Activated CD8-positive, alpha-beta memory T cell treated with anti-CD3 and anti-CD28 coated beads for 36 hours (primary cell): ENCODE measurements at regions not wholly inside any gene's neighbourhood (a gene's known extent, or its start where the extent isn't known, plus 50 kb on each side); places are given as distances from the start of the nearest gene placed in this dataset.
"Not testable (repeated sequence)": the region's sequence is repeated elsewhere in the genome, so short reads cannot be mapped to it uniquely, and the experiment has no call there.

Experiments
- CTCF ChIA-PET: fragments of 350-600 bp; sonication (Branson Sonifier 250); formaldehyde crosslinking; loops from one replicate; lab custom pipeline; 2021; ENCODE audit warnings: antibody characterized with exemption; lab: Charles Lee
- POLR2A ChIA-PET: fragments of 350-600 bp; sonication (Branson Sonifier 250); formaldehyde crosslinking; loops from one replicate; lab custom pipeline; 2021; ENCODE audit warnings: antibody characterized with exemption; lab: Charles Lee

GRCh38 chr12:65744236-65744840 is 79.9 kb upstream of the HMGA2 start:
- CTCF ChIA-PET, POLR2A ChIA-PET: not testable (repeated sequence)

DNA sequence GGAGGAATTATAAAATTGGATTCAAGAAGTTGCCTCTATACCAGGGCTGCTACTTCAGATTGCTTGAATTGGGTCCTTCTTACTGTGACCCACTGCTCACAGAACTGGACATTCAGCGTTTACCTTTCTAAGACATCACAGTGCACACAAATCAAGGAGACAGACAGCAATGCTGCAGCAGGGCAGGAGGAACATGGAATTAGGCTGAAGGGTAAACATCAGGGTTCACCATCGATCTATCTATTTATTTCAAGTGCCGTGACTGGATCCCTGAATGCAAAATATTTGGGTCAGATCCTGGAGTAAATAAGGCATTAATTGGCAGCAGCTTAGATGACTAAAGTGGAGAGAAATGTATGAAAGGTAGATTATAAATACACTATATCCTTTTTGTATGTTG is 76.9 kb upstream of the HMGA2 start:
- CTCF ChIA-PET, result no interaction called here

DNA sequence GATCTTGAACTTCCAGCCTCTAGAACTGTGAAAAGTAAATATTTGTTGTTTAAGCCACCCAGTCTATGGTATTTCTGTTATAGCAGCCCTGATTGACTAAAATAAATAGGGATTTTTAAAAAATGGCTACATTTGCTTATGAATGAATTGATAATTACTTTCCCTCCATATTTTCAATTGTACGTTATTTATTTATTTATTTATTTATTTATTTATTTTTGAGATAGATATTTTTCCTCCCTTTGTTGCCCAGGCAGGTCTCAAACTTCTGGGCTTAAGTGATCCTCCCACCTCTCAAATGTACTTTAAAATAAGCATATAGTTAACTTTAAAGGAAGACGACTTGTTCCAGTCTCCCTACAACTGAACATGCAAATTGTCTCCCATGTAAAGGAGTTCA is 76.0 kb upstream of the HMGA2 start:
- ChIA-PET CTCF (no interaction called here), POLR2A (no interaction called here)

More for the DNA sequence above, 76.9 kb upstream of the HMGA2 start:
- POLR2A ChIA-PET, result no interaction called here

DNA sequence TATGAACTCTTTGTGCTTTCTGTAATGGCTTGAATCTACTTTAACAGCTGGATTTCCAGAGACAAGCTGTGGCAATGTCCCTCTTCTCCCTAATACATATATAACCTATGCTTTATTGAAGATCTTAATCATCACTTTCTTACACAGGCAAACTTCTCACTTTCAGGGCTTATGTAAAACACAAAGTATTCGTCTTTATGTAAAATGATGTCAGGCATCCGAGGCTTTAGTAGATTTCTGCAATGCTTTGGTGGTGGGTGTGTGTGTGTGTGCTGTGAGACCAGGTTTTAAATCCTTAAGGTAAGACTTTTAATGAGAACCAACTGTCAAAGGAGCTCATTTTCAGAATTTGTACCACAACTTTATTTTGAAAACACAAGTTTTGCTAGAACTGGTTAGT is 70.0 kb upstream of the HMGA2 start:
- CTCF ChIA-PET, result interaction anchor here (0.6 kb wide), 1 partner anchor 89 kb away, joined by 3 read pairs; no protein-coding TSS in a partner anchor

DNA sequence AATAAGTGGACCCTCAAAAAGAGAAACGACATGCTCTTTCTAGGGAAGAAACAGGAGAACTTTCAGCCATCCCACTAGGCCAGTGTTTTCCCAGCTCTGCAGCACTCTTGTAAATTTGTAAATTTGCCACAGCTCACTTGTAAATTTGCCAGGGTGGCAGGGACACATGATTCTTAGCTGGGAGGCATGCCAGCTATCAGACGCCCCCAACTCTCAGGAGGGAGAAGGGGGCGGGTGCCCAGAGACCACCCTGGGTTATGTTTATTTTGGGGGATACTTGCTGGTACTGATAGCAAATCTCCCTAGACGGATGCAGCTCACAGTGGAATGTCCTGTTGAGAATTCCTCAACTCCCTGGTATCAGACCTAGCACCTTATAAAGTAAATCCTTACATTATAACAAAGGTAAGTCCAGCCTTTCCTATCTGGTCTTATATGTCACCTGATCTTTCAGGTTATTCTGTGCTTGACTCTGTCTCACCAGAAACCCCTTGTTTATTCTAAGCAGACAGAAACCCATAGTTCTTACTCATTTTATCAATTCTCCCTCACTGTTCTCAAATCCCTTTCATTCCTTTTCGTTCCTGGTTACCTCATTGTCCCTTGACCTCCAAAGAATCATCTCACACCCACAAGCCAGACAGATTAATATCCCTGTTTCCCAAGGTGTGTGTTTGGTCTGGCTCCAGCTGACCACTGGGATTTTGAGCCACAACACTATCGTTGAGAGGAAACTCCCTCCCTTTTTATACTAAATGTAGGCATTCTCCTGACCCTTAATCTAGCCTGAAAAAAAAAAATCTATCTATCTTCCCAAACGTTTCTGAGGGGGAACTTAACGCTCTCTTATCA is 69.3 kb upstream of the HMGA2 start:
- ChIA-PET CTCF (no interaction called here), POLR2A (no interaction called here)

More for the DNA sequence above, 70.0 kb upstream of the HMGA2 start:
- POLR2A ChIA-PET, result no interaction called here

- ChIA-PET CTCF (no interaction called here), POLR2A (no interaction called here)
Measured at GRCh38 chr12:65755596-65755978, 68.7 kb upstream of the HMGA2 start.

DNA sequence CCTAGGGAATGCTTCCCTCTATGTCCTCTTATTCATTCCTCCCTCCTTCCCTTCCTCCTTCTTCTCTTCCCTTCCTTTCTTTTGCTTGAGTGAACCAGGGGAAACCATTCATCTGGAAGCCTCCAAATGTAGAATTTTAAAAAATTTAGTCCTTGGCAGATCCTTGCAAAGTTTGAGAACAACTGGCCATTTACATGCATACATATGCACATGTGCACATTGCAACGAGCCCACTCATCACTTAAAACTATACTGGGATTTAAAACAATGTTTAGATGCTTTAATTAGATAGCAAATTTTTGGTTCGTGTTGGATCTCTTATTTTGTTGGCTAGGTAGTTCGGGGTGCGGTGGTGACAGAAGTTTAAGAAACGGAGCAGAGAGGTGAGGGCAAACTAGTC is 68.0 kb upstream of the HMGA2 start:
- ChIA-PET POLR2A (no interaction called here), CTCF (no interaction called here)

DNA sequence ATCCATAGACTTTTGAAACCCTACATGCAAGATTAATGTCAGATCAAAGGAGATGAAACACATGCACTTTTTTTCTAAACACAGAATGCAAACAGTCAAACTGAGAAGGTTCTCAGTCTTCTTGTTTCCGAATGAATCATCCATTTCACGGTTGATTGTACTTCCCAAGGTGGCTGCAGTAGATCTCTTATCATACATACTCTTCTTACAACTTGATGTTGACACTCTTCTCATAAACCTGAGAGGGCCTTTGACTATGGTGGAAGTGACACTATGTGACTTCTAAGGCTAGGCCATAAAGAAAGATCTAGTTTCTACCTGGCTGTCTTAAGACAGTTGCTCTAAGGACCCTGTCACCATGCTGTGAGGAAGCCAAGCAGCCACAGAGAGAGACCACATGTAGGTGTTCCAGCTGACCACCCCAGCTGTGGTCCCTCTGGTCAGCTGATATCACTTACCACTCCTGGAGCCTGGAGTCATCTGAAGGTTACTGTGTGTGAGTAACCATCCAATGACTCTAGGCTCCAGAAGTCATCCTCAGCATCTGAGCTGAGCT is 67.2 kb upstream of the HMGA2 start:
- CTCF ChIA-PET, result no interaction called here
- POLR2A ChIA-PET, result no interaction called here

DNA sequence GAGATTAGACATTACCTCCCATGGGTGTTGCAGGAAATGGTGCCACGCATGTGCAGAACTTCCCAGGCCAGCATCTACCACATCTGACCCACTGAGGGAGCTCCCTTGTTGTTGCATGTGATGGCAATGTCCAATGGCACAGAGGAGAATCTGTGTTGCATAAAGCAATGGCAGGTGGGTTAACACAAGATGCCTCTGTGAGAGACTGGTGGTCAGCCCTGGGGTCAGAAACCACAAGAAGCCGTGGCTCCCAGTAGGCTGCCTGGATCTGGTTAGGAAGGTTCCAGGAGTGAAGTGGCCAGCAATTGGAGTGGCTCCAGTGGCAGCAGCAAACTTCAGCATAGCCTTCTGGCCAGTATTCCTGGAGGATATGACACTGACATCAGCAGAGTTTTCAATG is 65.9 kb upstream of the HMGA2 start:
- CTCF ChIA-PET, result no interaction called here
- POLR2A ChIA-PET, result no interaction called here

DNA sequence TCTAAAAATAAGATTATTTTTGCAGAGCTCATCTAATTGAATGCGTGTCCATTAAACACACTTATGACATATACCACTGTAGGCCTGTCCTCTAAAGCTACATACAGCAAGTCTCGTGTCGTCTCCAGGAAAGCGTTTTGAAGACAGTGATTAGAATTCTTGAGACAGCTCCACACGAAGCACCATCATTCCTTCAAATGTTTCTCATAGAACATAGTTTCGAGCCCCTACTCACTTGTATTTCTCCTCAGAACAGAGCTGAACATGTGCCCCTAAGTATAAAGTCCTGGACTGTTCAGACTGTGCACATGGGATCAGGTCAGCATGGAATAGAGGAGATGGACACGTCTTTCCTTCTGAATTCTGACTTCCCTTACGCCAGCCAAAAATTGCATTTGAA is 64.5 kb upstream of the HMGA2 start:
- CTCF ChIA-PET, result no interaction called here
- POLR2A ChIA-PET, result no interaction called here

GRCh38 chr12:65761301-65761700 is 63.0 kb upstream of the HMGA2 start:
- ChIA-PET POLR2A (no interaction called here), CTCF (no interaction called here)

- CTCF ChIA-PET, result no interaction called here
- POLR2A ChIA-PET, result no interaction called here
Measured at GRCh38 chr12:65764325-65764724, 60.0 kb upstream of the HMGA2 start.

DNA sequence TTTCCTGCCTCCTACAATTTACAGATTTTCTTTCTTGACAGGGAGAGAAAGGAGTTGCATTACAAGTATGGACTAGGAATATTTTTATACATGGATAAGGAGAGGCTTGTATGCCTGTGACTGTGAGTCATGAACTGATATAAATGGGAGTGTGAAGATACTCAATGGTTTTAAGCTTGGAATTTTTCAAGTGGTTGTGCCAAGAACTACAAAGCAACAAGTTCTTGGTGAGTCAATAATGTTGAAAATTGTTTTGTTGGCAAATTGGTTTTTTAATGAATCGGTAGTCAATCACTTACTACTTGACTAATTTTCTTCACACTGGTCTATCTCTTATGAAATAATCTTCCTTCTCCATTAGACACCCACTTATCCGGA is 58.9 kb upstream of the HMGA2 start:
- POLR2A ChIA-PET, result no interaction called here
- CTCF ChIA-PET, result no interaction called here

GRCh38 chr12:65769880-65770279 is 54.4 kb upstream of the HMGA2 start:
- ChIA-PET POLR2A (no interaction called here), CTCF (no interaction called here)
